ENCODE measurements at regions not wholly inside any gene's neighbourhood (a gene's known extent, or its start where the extent isn't known, plus 50 kb on each side); places are given as distances from the start of the nearest gene placed in this dataset.

DNA sequence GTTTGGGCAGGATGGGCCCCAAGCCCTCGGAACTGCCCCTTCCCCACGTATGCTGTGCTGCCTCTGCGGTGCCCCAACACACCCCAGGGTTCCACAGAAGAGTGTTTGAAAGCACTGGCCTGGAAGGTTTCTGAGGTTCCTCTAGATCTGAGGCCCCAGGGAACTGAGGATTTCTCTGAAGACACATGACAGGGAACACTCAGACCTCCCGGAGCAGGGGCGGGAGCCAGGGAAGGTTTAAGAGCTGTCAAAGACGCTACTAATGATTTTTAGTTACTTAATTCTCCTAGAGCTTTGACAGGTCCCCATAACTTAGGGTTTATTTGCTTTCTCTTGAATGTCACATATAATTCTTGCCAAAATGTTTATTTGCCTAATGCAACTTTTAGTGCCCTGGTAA is 212.3 kb upstream of the GRIK3 start:
- no peaks in the 10 kb centered on the region for H3K27me3 ChIP-seq (ENCODE audit: control insufficient read depth, insufficient read depth, low read length)
- DNase-seq (ENCODE audit: low read depth), result no peak
- ChIA-PET CTCF (no interaction called here), POLR2A (no interaction called here)
- no peaks in the 10 kb centered on the region for H3K36me3 ChIP-seq (ENCODE audit: control insufficient read depth, insufficient read depth, low read length)
- no peak overlapping the region for H3K4me3 ChIP-seq (ENCODE audit: low read depth, low read length)
- TF ChIP-seq, protein P1, sequence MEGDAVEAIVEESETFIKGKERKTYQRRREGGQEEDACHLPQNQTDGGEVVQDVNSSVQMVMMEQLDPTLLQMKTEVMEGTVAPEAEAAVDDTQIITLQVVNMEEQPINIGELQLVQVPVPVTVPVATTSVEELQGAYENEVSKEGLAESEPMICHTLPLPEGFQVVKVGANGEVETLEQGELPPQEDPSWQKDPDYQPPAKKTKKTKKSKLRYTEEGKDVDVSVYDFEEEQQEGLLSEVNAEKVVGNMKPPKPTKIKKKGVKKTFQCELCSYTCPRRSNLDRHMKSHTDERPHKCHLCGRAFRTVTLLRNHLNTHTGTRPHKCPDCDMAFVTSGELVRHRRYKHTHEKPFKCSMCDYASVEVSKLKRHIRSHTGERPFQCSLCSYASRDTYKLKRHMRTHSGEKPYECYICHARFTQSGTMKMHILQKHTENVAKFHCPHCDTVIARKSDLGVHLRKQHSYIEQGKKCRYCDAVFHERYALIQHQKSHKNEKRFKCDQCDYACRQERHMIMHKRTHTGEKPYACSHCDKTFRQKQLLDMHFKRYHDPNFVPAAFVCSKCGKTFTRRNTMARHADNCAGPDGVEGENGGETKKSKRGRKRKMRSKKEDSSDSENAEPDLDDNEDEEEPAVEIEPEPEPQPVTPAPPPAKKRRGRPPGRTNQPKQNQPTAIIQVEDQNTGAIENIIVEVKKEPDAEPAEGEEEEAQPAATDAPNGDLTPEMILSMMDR (IDR thresholded peaks at IDR 0.05; ENCODE audit: insufficient read depth, low read depth, low read length), result no peak

DNA sequence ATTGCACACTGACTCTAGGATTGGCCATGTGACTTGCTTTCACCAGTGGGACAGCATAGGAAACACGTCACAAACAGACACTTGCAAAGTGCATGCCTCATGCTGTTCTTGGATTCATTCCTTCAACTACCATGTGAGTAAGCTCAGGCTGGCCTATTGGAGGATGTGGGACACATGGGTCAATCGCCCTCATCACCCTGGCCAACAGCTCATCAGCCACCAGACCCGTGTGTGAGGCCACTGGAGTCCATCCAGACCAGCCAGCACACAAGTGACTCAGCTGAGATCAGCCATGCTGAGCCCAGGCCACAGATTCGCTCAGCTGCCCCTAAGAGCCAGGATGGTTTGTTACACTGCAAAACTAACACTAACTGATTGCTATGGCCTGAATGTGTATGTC is 216.1 kb upstream of the GRIK3 start:
- POLR2A ChIA-PET, result no interaction called here
- TF ChIP-seq, protein P1 (IDR thresholded peaks at IDR 0.05; ENCODE audit: insufficient read depth, low read depth, low read length), result no peak
- Histone ChIP-seq H3K4me3 (ENCODE audit: low read depth, low read length) (no peak overlapping the region), H3K27me3 (ENCODE audit: control insufficient read depth, insufficient read depth, low read length) (no peaks in the 10 kb centered on the region), H3K36me3 (ENCODE audit: control insufficient read depth, insufficient read depth, low read length) (no peaks in the 10 kb centered on the region)
- CTCF ChIA-PET, result no interaction called here
- DNase-seq (ENCODE audit: low read depth), result no peak

GRCh38 chr1:37255136-37255795 is 219.1 kb upstream of the ZC3H12A start:
- TF ChIP-seq, protein P1 (IDR thresholded peaks at IDR 0.05; ENCODE audit: insufficient read depth, low read depth, low read length), result no peak
- no peak overlapping the region for H3K4me3 ChIP-seq (ENCODE audit: low read depth, low read length)
- H3K36me3 ChIP-seq (ENCODE audit: control insufficient read depth, insufficient read depth, low read length), result no peaks in the 10 kb centered on the region
- H3K27me3 ChIP-seq (ENCODE audit: control insufficient read depth, insufficient read depth, low read length), result no peaks in the 10 kb centered on the region
- POLR2A ChIA-PET, result no interaction called here
- CTCF ChIA-PET, result no interaction called here
- DNase-seq (ENCODE audit: low read depth), result no peak

- POLR2A ChIA-PET, result no interaction called here
- H3K4me3 ChIP-seq (ENCODE audit: low read depth, low read length), result no peak overlapping the region
- TF ChIP-seq, protein P1 (IDR thresholded peaks at IDR 0.05; ENCODE audit: insufficient read depth, low read depth, low read length), result no peak
- H3K27me3 ChIP-seq (ENCODE audit: control insufficient read depth, insufficient read depth, low read length), result no peaks in the 10 kb centered on the region
- H3K36me3 ChIP-seq (ENCODE audit: control insufficient read depth, insufficient read depth, low read length), result no peaks in the 10 kb centered on the region
- DNase-seq (ENCODE audit: low read depth), result no peak
- CTCF ChIA-PET, result no interaction called here
Measured at GRCh38 chr1:37255868-37256267, 218.5 kb upstream of the ZC3H12A start.

- POLR2A ChIA-PET, result no interaction called here
- Histone ChIP-seq H3K4me3 (ENCODE audit: low read depth, low read length) (no peak overlapping the region), H3K27me3 (ENCODE audit: control insufficient read depth, insufficient read depth, low read length) (no peaks in the 10 kb centered on the region), H3K36me3 (ENCODE audit: control insufficient read depth, insufficient read depth, low read length) (no peaks in the 10 kb centered on the region)
- TF ChIP-seq, protein P1 (IDR thresholded peaks at IDR 0.05; ENCODE audit: insufficient read depth, low read depth, low read length), result no peak
- CTCF ChIA-PET, result no interaction called here
- no peak for DNase-seq (ENCODE audit: low read depth)
Measured at GRCh38 chr1:37257646-37258045, 216.7 kb upstream of the ZC3H12A start.
